ENCODE measurements at regions not wholly inside any gene's neighbourhood (a gene's known extent, or its start where the extent isn't known, plus 50 kb on each side); places are given as distances from the start of the nearest gene placed in this dataset.

GRCh38 chr3:66907136-66907535 is 91.0 kb upstream of the KBTBD8 start:
- H3K27ac ChIP-seq, result no peak overlapping the region
- peaks cover 0 to 7% (median 0%) of the 10 kb centered on the region in 12 donors for H3K9me3 ChIP-seq
- H3K36me3 ChIP-seq, result no peaks in the 10 kb centered on the region
- no peaks in the 10 kb centered on the region for H3K4me1 ChIP-seq
- DNase-seq (no peak), ATAC-seq (no peak)
- TF ChIP-seq POLR2A (IDR thresholded peaks at IDR 0.05) (no peak), CTCF (IDR thresholded peaks at IDR 0.05) (no peak)
- peaks cover 0 to 17% (median 0%) of the 10 kb centered on the region in 9 donors for H3K27me3 ChIP-seq
- no peak overlapping the region for H3K4me3 ChIP-seq
- WGBS, 4 donors, result 86 to 91% (median 89%) methylated on average over 3 of the region's 3 CpGs
- intact Hi-C loops (cut with DNase I), result no loop called here

- no peak for DNase-seq
- ATAC-seq, result no peak
Measured at GRCh38 chr3:66910266-66911055, 87.6 kb upstream of the KBTBD8 start.

GRCh38 chr3:66912306-66912705 is 85.8 kb upstream of the KBTBD8 start:
- Histone ChIP-seq H3K4me1 (no peaks in the 10 kb centered on the region), H3K27ac (no peak overlapping the region), H3K4me3 (no peak overlapping the region), H3K36me3 (no peaks in the 10 kb centered on the region), H3K9me3 (peaks cover 0 to 39% (median 7%) of the 10 kb centered on the region in 12 donors), H3K27me3 (peaks cover 0 to 11% (median 0%) of the 10 kb centered on the region in 9 donors)
- intact Hi-C loops (cut with DNase I), result no loop called here
- TF ChIP-seq POLR2A (IDR thresholded peaks at IDR 0.05), result no peak
- TF ChIP-seq CTCF (IDR thresholded peaks at IDR 0.05), result no peak
- DNase-seq (no peak), ATAC-seq (no peak)

More at GRCh38 chr3:66910266-66911055, 87.6 kb upstream of the KBTBD8 start:
- TF ChIP-seq CTCF (IDR thresholded peaks at IDR 0.05) (no peak), POLR2A (IDR thresholded peaks at IDR 0.05) (no peak)
- Histone ChIP-seq H3K27me3 (peaks cover 0 to 17% (median 0%) of the 10 kb centered on the region in 9 donors), H3K9me3 (peaks cover 0 to 39% (median 7%) of the 10 kb centered on the region in 12 donors), H3K4me1 (no peaks in the 10 kb centered on the region), H3K4me3 (no peak overlapping the region), H3K36me3 (no peaks in the 10 kb centered on the region), H3K27ac (no peak overlapping the region)
- intact Hi-C loops (cut with DNase I), result no loop called here
- WGBS, 4 donors, result 74 to 86% (median 83%) methylated on average over 6 of the region's 6 CpGs

- intact Hi-C loops (cut with DNase I), result no loop called here
- Histone ChIP-seq H3K27ac (no peak overlapping the region), H3K27me3 (peaks cover 0 to 5% (median 0%) of the 10 kb centered on the region in 9 donors), H3K4me1 (no peaks in the 10 kb centered on the region), H3K9me3 (no peaks in the 10 kb centered on the region), H3K36me3 (no peaks in the 10 kb centered on the region), H3K4me3 (no peak overlapping the region)
- no peak for TF ChIP-seq POLR2A (IDR thresholded peaks at IDR 0.05)
- TF ChIP-seq CTCF (IDR thresholded peaks at IDR 0.05), result no peak
- DNase-seq (no peak), ATAC-seq (no peak)
- 90 to 95% (median 92%) methylated on average over 2 of the region's 2 CpGs for WGBS, 4 donors
Measured at GRCh38 chr3:66922058-66922457, 76.0 kb upstream of the KBTBD8 start.

Data from heart left ventricle (tissue), 16 donors.